HepG2 (cell line): ENCODE measurements at regions not wholly inside any gene's neighbourhood (a gene's known extent, or its start where the extent isn't known, plus 50 kb on each side); places are given as distances from the start of the nearest gene placed in this dataset.

ENCODE experiments used
- ASH2L ChIP-seq: fragments of 300-600, 200-600 bp; sonication (generic); IDR thresholded peaks from 2 replicates; pipeline ENCODE4 v1.7.0; 2017; ENCODE audit warnings: low read depth, mild to moderate bottlenecking, moderate library complexity, mixed read lengths, low read length; ENCODE audit not compliant: insufficient read length
- GABPB1 ChIP-seq: IDR thresholded peaks from 2 replicates; pipeline ENCODE4 v1.6.1; 2016; ENCODE audit warnings: mild to moderate bottlenecking, missing genetic modification reagents, moderate library complexity, missing compliant biosample characterization
- IRF9 ChIP-seq: sonication (generic); formaldehyde crosslinking; IDR thresholded peaks from 2 replicates; pipeline ENCODE4 v1.8.0; 2022; ENCODE audit warnings: missing genetic modification reagents, mild to moderate bottlenecking, borderline replicate concordance
- MAF1 ChIP-seq: sonication (generic); formaldehyde crosslinking; IDR thresholded peaks from 2 replicates; pipeline ENCODE4 v1.5.0; 2020; ENCODE audit warnings: missing genetic modification reagents, borderline replicate concordance
- MED8 ChIP-seq: sonication (generic); formaldehyde crosslinking; IDR thresholded peaks from 2 replicates; pipeline ENCODE4 v1.8.1; 2023; ENCODE audit warnings: mild to moderate bottlenecking, missing genetic modification reagents; ENCODE audit not compliant: insufficient replicate concordance
- NRL ChIP-seq: sonication (generic); formaldehyde crosslinking; IDR thresholded peaks from 2 replicates; pipeline ENCODE4 v1.5.0; 2020; ENCODE audit warnings: missing genetic modification reagents, mild to moderate bottlenecking, moderate library complexity, borderline replicate concordance
- PITX1 ChIP-seq: sonication (generic); formaldehyde crosslinking; IDR thresholded peaks from 2 replicates; pipeline ENCODE4 v1.5.1; 2020; ENCODE audit warnings: mild to moderate bottlenecking, missing genetic modification reagents
- PLSCR1 ChIP-seq: sonication (generic); formaldehyde crosslinking; IDR thresholded peaks from 2 replicates; pipeline ENCODE4 v1.5.0; 2020; ENCODE audit warnings: missing genetic modification reagents, mild to moderate bottlenecking, borderline replicate concordance
- TOPORS ChIP-seq: sonication (generic); formaldehyde crosslinking; IDR thresholded peaks from 2 replicates; pipeline ENCODE4 v1.8.0; 2023; ENCODE audit warnings: mild to moderate bottlenecking, missing genetic modification reagents
- ZBTB38 ChIP-seq: sonication (generic); formaldehyde crosslinking; IDR thresholded peaks from 2 replicates; pipeline ENCODE4 v1.5.1; 2020; ENCODE audit warnings: mild to moderate bottlenecking, missing genetic modification reagents
- ZFP36L1 ChIP-seq: sonication (generic); formaldehyde crosslinking; IDR thresholded peaks from 2 replicates; pipeline ENCODE4 v1.8.0; 2022; ENCODE audit warnings: mild to moderate bottlenecking, missing genetic modification reagents, moderate library complexity
- ZNF501 ChIP-seq: sonication (generic); formaldehyde crosslinking; IDR thresholded peaks from 2 replicates; pipeline ENCODE4 v1.5.1; 2020; ENCODE audit warnings: mild to moderate bottlenecking, moderate library complexity, missing genetic modification reagents
- ZNF564 ChIP-seq: sonication (generic); formaldehyde crosslinking; IDR thresholded peaks from 2 replicates; pipeline ENCODE4 v1.8.1; 2023; ENCODE audit warnings: mild to moderate bottlenecking, missing genetic modification reagents
- TF ChIP-seq, protein P1 (sequence below): sonication (generic); formaldehyde crosslinking; conservative IDR thresholded peaks from 2 replicates; pipeline ENCODE4 v1.4.0; 2020; ENCODE audit warnings: missing genetic modification reagents
- TF ChIP-seq, protein P2 (sequence below): sonication (generic); formaldehyde crosslinking; IDR thresholded peaks from 2 replicates; pipeline ENCODE4 v1.5.1; 2020; ENCODE audit warnings: mild to moderate bottlenecking, missing genetic modification reagents, moderate library complexity
- TF ChIP-seq, protein P3 (sequence below): sonication (generic); formaldehyde crosslinking; IDR thresholded peaks from 2 replicates; pipeline ENCODE4 v1.4.0; 2020; ENCODE audit warnings: missing genetic modification reagents, borderline replicate concordance

GRCh38 chr6:6724539-6725467 lies 136.3 kb downstream of the LY86 start (continued):
- TF ChIP-seq ZBTB38 (CRISPR knock-in tag) (no peak), ZFP36L1 (CRISPR knock-in tag) (no peak), PITX1 (no peak), ZNF564 (CRISPR knock-in tag) (peak; percentile 90; the same call in 1 of the 2 replicates), MED8 (CRISPR knock-in tag) (no peak), TOPORS (CRISPR knock-in tag) (no peak), ZNF501 (CRISPR knock-in tag) (peak; percentile 71; the same call in 1 of the 2 replicates), PLSCR1 (CRISPR knock-in tag) (no peak), NRL (CRISPR knock-in tag) (peak; percentile 21; the same call in 1 of the 2 replicates), ASH2L (no peak), IRF9 (CRISPR knock-in tag) (peak; percentile 72; the same call in 1 of the 2 replicates), MAF1 (CRISPR knock-in tag) (no peak), GABPB1 (CRISPR knock-in tag) (peak; percentile 36; the same call in 1 of the 2 replicates)
- TF ChIP-seq, protein P1, sequence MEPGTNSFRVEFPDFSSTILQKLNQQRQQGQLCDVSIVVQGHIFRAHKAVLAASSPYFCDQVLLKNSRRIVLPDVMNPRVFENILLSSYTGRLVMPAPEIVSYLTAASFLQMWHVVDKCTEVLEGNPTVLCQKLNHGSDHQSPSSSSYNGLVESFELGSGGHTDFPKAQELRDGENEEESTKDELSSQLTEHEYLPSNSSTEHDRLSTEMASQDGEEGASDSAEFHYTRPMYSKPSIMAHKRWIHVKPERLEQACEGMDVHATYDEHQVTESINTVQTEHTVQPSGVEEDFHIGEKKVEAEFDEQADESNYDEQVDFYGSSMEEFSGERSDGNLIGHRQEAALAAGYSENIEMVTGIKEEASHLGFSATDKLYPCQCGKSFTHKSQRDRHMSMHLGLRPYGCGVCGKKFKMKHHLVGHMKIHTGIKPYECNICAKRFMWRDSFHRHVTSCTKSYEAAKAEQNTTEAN: no peak
- TF ChIP-seq, protein P2, sequence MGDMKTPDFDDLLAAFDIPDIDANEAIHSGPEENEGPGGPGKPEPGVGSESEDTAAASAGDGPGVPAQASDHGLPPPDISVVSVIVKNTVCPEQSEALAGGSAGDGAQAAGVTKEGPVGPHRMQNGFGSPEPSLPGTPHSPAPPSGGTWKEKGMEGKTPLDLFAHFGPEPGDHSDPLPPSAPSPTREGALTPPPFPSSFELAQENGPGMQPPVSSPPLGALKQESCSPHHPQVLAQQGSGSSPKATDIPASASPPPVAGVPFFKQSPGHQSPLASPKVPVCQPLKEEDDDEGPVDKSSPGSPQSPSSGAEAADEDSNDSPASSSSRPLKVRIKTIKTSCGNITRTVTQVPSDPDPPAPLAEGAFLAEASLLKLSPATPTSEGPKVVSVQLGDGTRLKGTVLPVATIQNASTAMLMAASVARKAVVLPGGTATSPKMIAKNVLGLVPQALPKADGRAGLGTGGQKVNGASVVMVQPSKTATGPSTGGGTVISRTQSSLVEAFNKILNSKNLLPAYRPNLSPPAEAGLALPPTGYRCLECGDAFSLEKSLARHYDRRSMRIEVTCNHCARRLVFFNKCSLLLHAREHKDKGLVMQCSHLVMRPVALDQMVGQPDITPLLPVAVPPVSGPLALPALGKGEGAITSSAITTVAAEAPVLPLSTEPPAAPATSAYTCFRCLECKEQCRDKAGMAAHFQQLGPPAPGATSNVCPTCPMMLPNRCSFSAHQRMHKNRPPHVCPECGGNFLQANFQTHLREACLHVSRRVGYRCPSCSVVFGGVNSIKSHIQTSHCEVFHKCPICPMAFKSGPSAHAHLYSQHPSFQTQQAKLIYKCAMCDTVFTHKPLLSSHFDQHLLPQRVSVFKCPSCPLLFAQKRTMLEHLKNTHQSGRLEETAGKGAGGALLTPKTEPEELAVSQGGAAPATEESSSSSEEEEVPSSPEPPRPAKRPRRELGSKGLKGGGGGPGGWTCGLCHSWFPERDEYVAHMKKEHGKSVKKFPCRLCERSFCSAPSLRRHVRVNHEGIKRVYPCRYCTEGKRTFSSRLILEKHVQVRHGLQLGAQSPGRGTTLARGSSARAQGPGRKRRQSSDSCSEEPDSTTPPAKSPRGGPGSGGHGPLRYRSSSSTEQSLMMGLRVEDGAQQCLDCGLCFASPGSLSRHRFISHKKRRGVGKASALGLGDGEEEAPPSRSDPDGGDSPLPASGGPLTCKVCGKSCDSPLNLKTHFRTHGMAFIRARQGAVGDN (CRISPR knock-in tag): peak; percentile 81
- TF ChIP-seq, protein P3, sequence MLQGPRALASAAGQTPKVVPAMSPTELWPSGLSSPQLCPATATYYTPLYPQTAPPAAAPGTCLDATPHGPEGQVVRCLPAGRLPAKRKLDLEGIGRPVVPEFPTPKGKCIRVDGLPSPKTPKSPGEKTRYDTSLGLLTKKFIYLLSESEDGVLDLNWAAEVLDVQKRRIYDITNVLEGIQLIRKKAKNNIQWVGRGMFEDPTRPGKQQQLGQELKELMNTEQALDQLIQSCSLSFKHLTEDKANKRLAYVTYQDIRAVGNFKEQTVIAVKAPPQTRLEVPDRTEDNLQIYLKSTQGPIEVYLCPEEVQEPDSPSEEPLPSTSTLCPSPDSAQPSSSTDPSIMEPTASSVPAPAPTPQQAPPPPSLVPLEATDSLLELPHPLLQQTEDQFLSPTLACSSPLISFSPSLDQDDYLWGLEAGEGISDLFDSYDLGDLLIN: no peak
